ENCODE measurements at regions not wholly inside any gene's neighbourhood (a gene's known extent, or its start where the extent isn't known, plus 50 kb on each side); places are given as distances from the start of the nearest gene placed in this dataset.

DNA sequence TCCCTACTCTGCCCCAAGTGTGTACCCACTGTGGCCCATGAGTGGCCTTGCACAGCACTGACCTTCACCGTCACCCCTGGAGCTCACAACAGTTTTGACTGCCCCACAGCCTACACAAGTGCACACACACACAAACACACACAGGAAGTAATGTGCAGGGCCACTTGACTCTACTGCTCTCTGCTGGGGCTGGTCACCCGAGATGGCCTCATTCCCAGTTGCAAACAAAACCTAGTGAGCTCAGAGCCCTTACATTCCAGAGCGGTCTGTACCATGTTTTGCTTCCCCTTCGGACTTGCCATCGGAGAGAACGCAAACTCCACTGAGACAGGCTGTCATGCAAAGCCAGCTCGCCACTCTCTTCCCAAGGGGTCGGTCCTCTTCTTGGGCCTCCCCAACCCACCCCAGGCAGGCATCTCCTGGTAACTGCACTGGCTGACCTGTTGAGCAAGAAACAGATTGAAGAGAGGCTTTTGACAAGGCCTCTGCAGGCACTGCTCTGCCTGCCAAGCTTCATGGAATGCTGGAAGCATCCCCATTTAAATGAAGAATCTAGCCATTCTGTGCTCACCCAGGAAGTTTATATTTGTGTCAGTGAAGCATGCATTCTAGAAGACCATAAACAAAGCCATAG lies 232.0 kb upstream of the IGF1R start:
- Mint-ChIP-seq H3K27ac (no peak overlapping the region), H3K27me3 (ENCODE audit: insufficient read depth) (peaks cover 24% of the 10 kb centered on the region), H3K36me3 (ENCODE audit: low read depth) (no peaks in the 10 kb centered on the region), H3K4me1 (ENCODE audit: low read depth) (no peaks in the 10 kb centered on the region), H3K4me3 (no peak overlapping the region), H3K9me3 (no peaks in the 10 kb centered on the region)
- DNase-seq = no peak
- no peak for TF ChIP-seq CTCF (IDR thresholded peaks at IDR 0.05)

DNA sequence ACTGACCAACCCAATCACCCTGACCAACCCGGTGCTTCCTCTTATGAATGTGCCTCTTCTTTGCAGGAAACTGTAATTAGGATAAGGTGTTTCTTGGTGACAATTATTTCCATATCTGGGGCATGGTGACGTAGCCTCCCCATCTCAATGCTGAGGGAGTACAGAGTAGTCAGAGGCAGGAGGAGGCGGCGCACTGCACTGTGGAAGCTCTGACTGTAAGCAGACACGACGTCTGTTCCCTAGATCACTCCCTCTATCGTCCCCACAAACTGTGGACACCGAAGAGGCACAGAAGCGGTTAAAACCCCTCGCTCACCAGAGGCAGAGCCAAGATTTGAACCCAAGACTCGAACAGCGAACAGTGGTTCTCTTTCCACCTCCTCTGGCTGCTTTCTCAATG lies 231.0 kb upstream of the IGF1R start:
- Mint-ChIP-seq H3K27ac (no peak overlapping the region), H3K4me1 (ENCODE audit: low read depth) (no peaks in the 10 kb centered on the region), H3K4me3 (no peak overlapping the region), H3K9me3 (no peaks in the 10 kb centered on the region), H3K36me3 (ENCODE audit: low read depth) (no peaks in the 10 kb centered on the region), H3K27me3 (ENCODE audit: insufficient read depth) (peaks cover 23% of the 10 kb centered on the region)
- no peak for DNase-seq
- no peak for TF ChIP-seq CTCF (IDR thresholded peaks at IDR 0.05)

DNA sequence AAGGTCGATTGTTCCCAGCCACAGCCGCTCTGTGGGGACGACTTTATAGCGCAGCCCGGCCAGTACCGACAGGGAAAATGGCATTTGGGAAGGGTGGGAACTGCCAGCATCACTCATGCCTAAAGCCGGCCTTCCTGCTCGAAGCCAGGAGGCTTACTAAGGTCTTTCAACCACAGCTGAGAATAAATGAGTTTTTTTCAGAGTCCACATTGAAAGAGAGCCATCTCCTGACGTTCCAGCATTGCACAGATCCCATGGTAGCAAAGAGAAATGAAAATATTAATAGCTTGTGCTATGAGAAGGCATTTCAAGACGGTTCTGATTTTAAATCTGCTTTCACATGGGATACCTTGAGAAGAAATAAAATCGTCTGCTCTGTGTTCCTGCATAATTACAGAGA lies 230.2 kb upstream of the IGF1R start:
- Mint-ChIP-seq H3K4me1 (ENCODE audit: low read depth) (no peaks in the 10 kb centered on the region), H3K36me3 (ENCODE audit: low read depth) (no peaks in the 10 kb centered on the region), H3K27ac (no peak overlapping the region), H3K4me3 (no peak overlapping the region), H3K27me3 (ENCODE audit: insufficient read depth) (peaks cover 27% of the 10 kb centered on the region), H3K9me3 (no peaks in the 10 kb centered on the region)
- no peak for DNase-seq
- TF ChIP-seq CTCF (IDR thresholded peaks at IDR 0.05) = no peak

DNA sequence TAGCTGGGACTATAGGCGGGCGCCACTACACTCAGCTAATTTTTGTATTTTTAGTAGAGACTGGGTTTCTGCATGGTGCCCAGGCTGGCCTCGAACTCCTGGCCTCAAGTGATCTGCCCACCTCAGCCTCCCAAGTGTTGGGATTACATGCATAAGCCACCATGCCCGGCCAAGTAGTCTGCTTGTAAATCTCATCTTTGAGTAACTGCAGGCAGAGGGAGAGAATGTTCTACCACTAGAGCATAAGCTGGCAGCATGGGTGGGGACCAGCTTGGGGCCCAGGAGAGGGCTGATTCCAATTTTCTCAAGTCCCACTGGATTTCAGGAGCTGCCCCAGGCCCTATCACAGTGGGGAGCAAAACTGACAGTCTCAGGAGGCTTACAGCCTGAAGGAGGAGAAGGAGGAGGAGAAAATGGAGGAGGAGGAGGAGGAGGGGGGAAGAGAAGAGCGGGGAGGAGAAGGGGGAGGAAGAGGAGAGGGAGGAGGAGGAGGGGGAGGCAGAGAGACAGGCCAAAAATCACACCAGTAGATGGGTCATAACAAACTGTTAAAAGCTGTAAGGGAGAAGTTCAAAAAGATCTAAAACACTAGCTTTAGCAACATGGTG lies 229.1 kb upstream of the IGF1R start:
- no peak for TF ChIP-seq CTCF (IDR thresholded peaks at IDR 0.05)
- Mint-ChIP-seq H3K27me3 (ENCODE audit: insufficient read depth) (peaks cover 30% of the 10 kb centered on the region), H3K9me3 (no peaks in the 10 kb centered on the region), H3K4me1 (ENCODE audit: low read depth) (no peaks in the 10 kb centered on the region), H3K27ac (no peak overlapping the region), H3K36me3 (ENCODE audit: low read depth) (no peaks in the 10 kb centered on the region), H3K4me3 (no peak overlapping the region)
- DNase-seq = no peak

DNA sequence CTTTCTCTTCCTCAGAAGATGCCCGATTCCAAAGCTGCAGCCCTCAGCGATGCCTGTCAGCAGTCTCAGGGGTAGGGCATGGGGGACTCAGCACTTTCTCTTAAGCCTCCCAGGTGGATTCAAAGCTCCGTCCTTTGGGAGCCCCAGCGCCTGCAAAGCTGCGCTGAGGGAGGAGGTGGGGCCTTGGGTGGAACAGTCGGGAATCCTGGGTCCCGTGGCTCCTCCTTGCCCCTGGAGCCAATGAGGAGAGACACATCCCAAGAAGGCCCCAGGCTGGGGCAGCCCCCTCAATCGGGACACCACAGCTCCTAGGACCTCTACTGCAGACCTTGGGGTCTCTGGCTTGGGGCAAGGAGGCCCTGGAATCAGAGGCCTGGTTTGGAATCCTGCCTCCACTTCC lies 227.5 kb upstream of the IGF1R start:
- Mint-ChIP-seq H3K27ac (no peak overlapping the region), H3K27me3 (ENCODE audit: insufficient read depth) (peaks cover 33% of the 10 kb centered on the region), H3K4me3 (no peak overlapping the region), H3K4me1 (ENCODE audit: low read depth) (no peaks in the 10 kb centered on the region), H3K36me3 (ENCODE audit: low read depth) (no peaks in the 10 kb centered on the region), H3K9me3 (no peaks in the 10 kb centered on the region)
- TF ChIP-seq CTCF (IDR thresholded peaks at IDR 0.05) = no peak
- DNase-seq = no peak

All from HFFc6 (cell line).